Endothelial cell of umbilical vein (primary cell): ENCODE measurements at regions not wholly inside any gene's neighbourhood (a gene's known extent, or its start where the extent isn't known, plus 50 kb on each side); places are given as distances from the start of the nearest gene placed in this dataset.

Experiments
- BruUV-seq: library from RNA; stranded (reverse); fragments of 400-500 nt; replicated peaks from 2 replicates; lab custom pipeline; 2021; lab: Mats Ljungman, UMichigan
- CTCF ChIA-PET: fragments of 300-600, 350-600 bp; sonication (Branson Sonifier 250); formaldehyde crosslinking; loops from one replicate; lab custom pipeline; 2021; ENCODE audit warnings: antibody characterized with exemption, inconsistent platforms; lab: Charles Lee
- POLR2A ChIA-PET: fragments of 300-600, 350-600 bp; sonication (Branson Sonifier 250); formaldehyde crosslinking; loops from one replicate; lab custom pipeline; 2021; ENCODE audit warnings: antibody characterized with exemption, inconsistent platforms; lab: Charles Lee
- DNase-seq: peaks from one replicate; pipeline ENCODE4 v3.0.0-alpha.2; 2011; ENCODE audit warnings: low read depth, low spot score
- FAIRE-seq: peaks from 2 replicates; lab custom pipeline; 2011; peaks lifted over from hg19 to GRCh38; lab: Jason Lieb, UNC
- H2AFZ ChIP-seq: 2 replicates; pipeline ENCODE4 v1.6.0; 2012; ENCODE audit warnings: low read depth, low read length, control low read depth, inconsistent platforms
- H3K27ac ChIP-seq: 2 replicates; pipeline ENCODE4 v1.5.1; 2011; ENCODE audit warnings: low read depth, mild to moderate bottlenecking, control low read depth, low read length, moderate library complexity; ENCODE audit not compliant: insufficient read depth
- H3K27me3 ChIP-seq, 2 experiments: 2 replicates each; pipeline versions ENCODE4 v1.6.0 to v1.6.1; 2011; ENCODE audit warnings: low read length in 2 of 2, mixed read lengths in 1 of 2; ENCODE audit not compliant: control insufficient read depth in 2 of 2, insufficient read depth in 2 of 2
- H3K36me3 ChIP-seq, 2 experiments: 2 replicates in 1 of 2; 3 replicates in 1 of 2; pipeline ENCODE4 v1.5.1; 2011; ENCODE audit warnings: low read length in 2 of 2, mild to moderate bottlenecking in 1 of 2, moderate library complexity in 1 of 2; ENCODE audit not compliant: control insufficient read depth in 2 of 2, insufficient read depth in 2 of 2; ENCODE audit errors: extremely low read depth in 1 of 2
- H3K4me1 ChIP-seq: 3 replicates; pipeline ENCODE4 v1.5.1; 2011; ENCODE audit warnings: mild to moderate bottlenecking, low read length; ENCODE audit not compliant: control insufficient read depth, insufficient read depth; ENCODE audit errors: extremely low read depth
- H3K4me2 ChIP-seq: 2 replicates; pipeline ENCODE4 v1.6.1; 2011; ENCODE audit warnings: low read length, control low read depth, mixed read lengths; ENCODE audit not compliant: insufficient read depth
- H3K4me3 ChIP-seq, 3 experiments: fragments of 200-600 bp in 1 of 3; sonication (generic), shearing (Covaris generic) in 1 of 3; replicated peaks in 1 of 3; 2 replicates each; pipeline ENCODE4 v1.5.1; 2011 to 2016; ENCODE audit warnings: control low read depth in 3 of 3, low read length in 3 of 3, mild to moderate bottlenecking in 2 of 3, inconsistent platforms in 1 of 3, low read depth in 1 of 3, moderate library complexity in 1 of 3; ENCODE audit not compliant: insufficient read depth in 1 of 3
- H3K79me2 ChIP-seq: 2 replicates; pipeline ENCODE4 v1.6.0; 2012; ENCODE audit warnings: low read length, inconsistent platforms; ENCODE audit not compliant: control insufficient read depth, insufficient read depth
- H3K9ac ChIP-seq: replicated peaks from 2 replicates; pipeline ENCODE3; 2011; ENCODE audit warnings: low read length, control low read depth; ENCODE audit not compliant: insufficient read depth; ENCODE audit errors: extremely low read depth
- H3K9me1 ChIP-seq: replicated peaks from 3 replicates; pipeline ENCODE4 v1.6.0; 2011; ENCODE audit warnings: mild to moderate bottlenecking, low read length; ENCODE audit not compliant: control insufficient read depth, insufficient read depth; ENCODE audit errors: extremely low read depth
- H3K9me3 ChIP-seq: replicated peaks from 2 replicates; pipeline ENCODE4 v1.5.1; 2012; ENCODE audit warnings: low read length, inconsistent platforms; ENCODE audit not compliant: control insufficient read depth, insufficient read depth
- H4K20me1 ChIP-seq: replicated peaks from 2 replicates; pipeline ENCODE3; 2011; ENCODE audit warnings: mild to moderate bottlenecking, low read length; ENCODE audit not compliant: control insufficient read depth, insufficient read depth; ENCODE audit errors: extremely low read depth
- CTCF ChIP-seq, 2 donors: IDR thresholded peaks; 1 replicate in 1 of 2; 2 replicates in 1 of 2; pipeline ENCODE4 v1.5.1; 2011; ENCODE audit warnings: low read length in 2 of 2, mild to moderate bottlenecking in 2 of 2, moderate library complexity in 2 of 2, control low read depth in 1 of 2, inconsistent platforms in 1 of 2, low read depth in 1 of 2; ENCODE audit not compliant: insufficient read depth in 1 of 2; ENCODE audit errors: extremely low read depth in 1 of 2
- FOS ChIP-seq: IDR thresholded peaks from 2 replicates; pipeline ENCODE4 v1.6.1; 2011; ENCODE audit warnings: mild to moderate bottlenecking, low read length, moderate library complexity, borderline replicate concordance; ENCODE audit not compliant: insufficient read depth
- GATA2 ChIP-seq: IDR thresholded peaks from 2 replicates; pipeline ENCODE4 v1.7.0; 2011; ENCODE audit warnings: low read depth, mild to moderate bottlenecking, moderate library complexity, mixed read lengths, low read length; ENCODE audit not compliant: insufficient read length, insufficient read depth
- JUN ChIP-seq: IDR thresholded peaks from 2 replicates; pipeline ENCODE4 v1.6.1; 2011; ENCODE audit warnings: borderline replicate concordance, low read depth; ENCODE audit not compliant: insufficient read length, insufficient read depth
- MYC ChIP-seq: IDR thresholded peaks from one replicate; pipeline ENCODE4 v1.6.1; 2011; ENCODE audit warnings: mild to moderate bottlenecking, low read depth, low read length
- POLR2A ChIP-seq: IDR thresholded peaks from 2 replicates; pipeline ENCODE4 v1.6.1; 2012; ENCODE audit warnings: low read depth, mild to moderate bottlenecking, control low read depth, low read length
- POLR2AphosphoS5 ChIP-seq: IDR thresholded peaks from 2 replicates; pipeline ENCODE4 v1.6.1; 2012; ENCODE audit warnings: low read depth, mild to moderate bottlenecking, control low read depth, low read length, moderate library complexity; ENCODE audit not compliant: insufficient read depth
- dilution Hi-C: fragments of 300-500 bp; cut with MboI; formaldehyde crosslinking; loops from one replicate; pipeline ENCODE4 v1.15.0; 2019; ENCODE audit warnings: low sequenced_read_pairs; ENCODE audit not compliant: extremely low pct_ligation_motif_present
- intact Hi-C: fragments of 100-400 bp; cut with micrococcal nuclease; formaldehyde crosslinking; loops from one replicate; pipeline ENCODE4 v1.10.0; 2022
- TF ChIP-seq, protein P1 (sequence below): IDR thresholded peaks from 2 replicates; pipeline ENCODE4 v1.6.1; 2011; ENCODE audit not compliant: insufficient read depth, insufficient read length

DNA sequence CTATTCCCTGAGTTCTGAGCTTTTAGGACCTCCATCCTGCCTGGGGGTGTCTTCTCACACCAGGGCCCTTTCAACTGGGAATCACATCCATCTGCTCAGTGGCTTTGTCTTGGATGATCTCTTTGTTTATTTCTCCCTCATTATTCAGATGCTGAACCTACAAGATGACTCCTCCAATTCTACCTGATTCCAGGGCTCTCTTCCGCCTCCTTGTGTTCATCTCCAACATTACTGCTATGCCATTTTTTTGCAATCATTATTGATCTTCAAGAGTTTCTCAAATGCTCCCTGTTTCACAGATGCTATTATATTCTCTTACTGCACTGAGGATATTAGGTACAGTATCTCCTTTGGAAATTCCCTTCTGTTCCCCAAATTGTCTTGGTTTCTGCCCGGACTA is 307.7 kb downstream of the SHANK2 start:
- no peak overlapping the region for H3K4me3 ChIP-seq
- H3K4me1 ChIP-seq: no peaks in the 10 kb centered on the region
- intact Hi-C loops (no loop called here), dilution Hi-C loops (no loop called here)
- FAIRE-seq (no peak), DNase-seq (no peak)
- H3K36me3 ChIP-seq: no peaks in the 10 kb centered on the region
- no peak overlapping the region for H3K27ac ChIP-seq
- BruUV-seq: no TSS peak
- no peaks in the 10 kb centered on the region for H4K20me1 ChIP-seq
- peaks cover 6% of the 10 kb centered on the region for H3K9me3 ChIP-seq
- H3K27me3 ChIP-seq: no peaks in the 10 kb centered on the region
- H3K9me1 ChIP-seq: no peaks in the 10 kb centered on the region
- H3K4me2 ChIP-seq: no peak overlapping the region
- H2AFZ ChIP-seq: no peak overlapping the region
- no peak overlapping the region for H3K9ac ChIP-seq
- CTCF ChIA-PET: no interaction called here
- TF ChIP-seq GATA2 (no peak), FOS (no peak)
- no peaks in the 10 kb centered on the region for H3K79me2 ChIP-seq
- POLR2A ChIA-PET: no interaction called here

DNA sequence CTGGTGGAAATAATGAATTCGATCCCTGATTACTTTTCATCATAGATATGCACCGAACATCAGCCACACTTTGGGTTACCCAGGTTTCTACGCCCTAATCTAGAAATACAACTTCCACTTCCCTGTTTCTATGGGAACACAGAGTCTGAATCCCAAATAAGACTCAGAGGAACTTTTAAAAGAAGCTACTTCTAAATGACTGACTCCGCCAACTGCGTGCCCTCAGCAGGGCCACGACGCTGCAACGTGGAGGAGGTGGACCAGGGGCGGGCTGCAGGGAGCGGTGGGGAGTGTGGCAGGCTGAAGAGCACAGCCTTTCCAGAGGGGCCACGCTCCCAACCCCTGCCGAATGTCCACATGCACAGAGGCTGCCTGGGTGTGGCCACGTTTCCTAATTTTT is 304.0 kb downstream of the SHANK2 start:
- CTCF ChIA-PET: no interaction called here
- Histone ChIP-seq H3K27me3 (no peaks in the 10 kb centered on the region), H3K27ac (no peak overlapping the region), H3K4me2 (no peak overlapping the region), H3K9me3 (peaks cover 7% of the 10 kb centered on the region), H3K9ac (no peak overlapping the region), H3K4me1 (no peaks in the 10 kb centered on the region), H3K79me2 (no peaks in the 10 kb centered on the region), H4K20me1 (no peaks in the 10 kb centered on the region), H3K36me3 (no peaks in the 10 kb centered on the region), H2AFZ (no peak overlapping the region), H3K9me1 (no peaks in the 10 kb centered on the region), H3K4me3 (no peak overlapping the region)
- no peak for DNase-seq
- BruUV-seq: no TSS peak
- FAIRE-seq: no peak
- intact Hi-C loops (no loop called here), dilution Hi-C loops (no loop called here)
- POLR2A ChIA-PET: no interaction called here
- TF ChIP-seq MYC (no peak), POLR2A (no peak), CTCF (IDR thresholded peaks at IDR 0.05; ENCODE audit: extremely low read depth in 1 of 2, insufficient read depth in 1 of 2, low read depth in 1 of 2, low read length in 2 of 2) (no peak), FOS (no peak), POLR2AphosphoS5 (no peak), JUN (no peak), GATA2 (no peak)
- TF ChIP-seq, protein P1, sequence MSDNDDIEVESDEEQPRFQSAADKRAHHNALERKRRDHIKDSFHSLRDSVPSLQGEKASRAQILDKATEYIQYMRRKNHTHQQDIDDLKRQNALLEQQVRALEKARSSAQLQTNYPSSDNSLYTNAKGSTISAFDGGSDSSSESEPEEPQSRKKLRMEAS: no peak
